HG02981 (cell line): ENCODE measurements at regions not wholly inside any gene's neighbourhood (a gene's known extent, or its start where the extent isn't known, plus 50 kb on each side); places are given as distances from the start of the nearest gene placed in this dataset.

ENCODE experiments used
- ATAC-seq: cut with Tn5 transposase; IDR thresholded peaks from one replicate; pipeline ENCODE4 v1.9.1; 2021; ENCODE audit warnings: mild to moderate bottlenecking, moderate library complexity; ENCODE audit not compliant: unreplicated experiment

DNA sequence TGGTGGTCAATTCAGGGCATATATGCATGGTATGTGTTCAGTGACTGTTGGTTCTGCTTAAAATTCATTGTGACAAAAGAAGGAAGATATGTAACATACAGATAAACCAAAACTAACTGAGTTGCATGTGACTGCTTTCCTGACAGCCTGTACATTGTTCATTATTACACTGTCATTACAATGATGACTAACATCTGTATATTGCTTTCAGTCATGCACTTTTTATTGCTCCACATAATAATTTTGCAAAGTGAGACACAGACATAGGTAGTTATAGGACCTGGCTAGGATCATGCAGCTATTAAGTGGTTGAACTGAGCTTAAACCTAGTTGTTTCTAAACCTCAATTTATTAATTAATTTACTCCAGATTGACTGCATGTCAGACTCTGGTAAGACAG is 703.2 kb downstream of the HDGFL1 start:
- no peak for ATAC-seq

DNA sequence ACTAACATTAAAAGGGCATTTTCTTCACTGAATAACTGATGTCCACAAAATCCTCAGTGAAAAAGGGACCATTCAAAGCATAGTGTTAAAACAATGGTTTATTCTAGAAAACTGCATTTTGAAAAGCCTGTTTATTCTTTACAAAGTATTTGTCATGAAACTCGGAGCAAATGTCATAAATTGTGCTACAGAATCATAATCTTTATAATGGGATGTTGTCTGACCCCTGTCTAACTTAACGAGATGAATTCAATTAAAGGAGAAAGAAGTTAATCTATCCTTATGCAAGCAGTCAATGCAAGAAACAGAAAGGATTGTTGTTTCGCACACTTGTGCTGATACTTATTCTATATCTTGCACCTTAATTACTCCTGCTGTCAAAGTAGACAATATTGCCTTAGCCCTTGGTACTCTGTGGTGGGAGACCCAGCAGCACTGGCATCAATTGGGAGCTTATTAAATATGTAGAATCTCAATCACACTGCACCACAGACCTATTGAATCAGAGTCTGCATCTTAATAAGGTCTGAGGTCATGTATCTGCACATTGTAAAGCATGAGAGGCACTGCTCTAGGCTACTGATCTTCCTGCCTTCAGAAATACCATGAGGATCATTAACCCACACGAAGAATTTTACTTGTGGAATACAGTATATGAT is 708.3 kb downstream of the HDGFL1 start:
- no peak for ATAC-seq

DNA sequence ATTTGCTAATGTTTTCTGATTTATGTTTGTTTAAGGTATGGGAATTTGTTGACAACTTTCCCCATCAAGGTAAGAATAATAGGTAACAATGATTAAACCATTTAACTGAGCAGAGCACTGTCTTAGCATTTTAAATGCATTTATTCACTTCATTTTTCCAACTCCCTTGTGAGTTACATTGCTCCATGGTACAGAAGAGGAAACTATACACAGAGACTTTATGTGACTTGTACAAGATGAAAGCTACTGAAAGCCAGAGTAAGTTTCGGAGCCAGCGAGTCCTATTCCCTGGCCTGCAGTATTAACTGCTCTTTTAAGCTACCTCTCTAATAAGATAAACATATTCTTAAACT is 708.8 kb downstream of the HDGFL1 start:
- ATAC-seq, result no peak

DNA sequence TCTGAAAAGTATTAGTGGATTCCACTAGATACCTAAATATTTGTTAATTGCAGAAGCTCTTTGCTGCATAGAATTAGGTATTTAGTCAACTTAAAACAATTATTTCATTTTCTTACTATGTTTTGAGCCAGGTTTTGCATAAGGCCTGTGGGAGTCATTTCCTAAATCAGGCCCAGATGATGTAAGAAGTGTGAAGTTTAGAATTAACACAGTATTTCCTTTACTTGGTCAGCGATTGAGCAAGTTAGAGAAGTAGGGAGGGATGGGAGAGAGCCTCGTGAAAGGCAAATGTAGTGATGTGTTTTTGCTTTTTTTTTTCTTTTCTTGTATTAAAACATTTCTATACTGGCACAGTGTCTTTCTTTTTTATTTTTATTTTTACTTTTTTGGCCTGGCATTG is 711.1 kb downstream of the HDGFL1 start:
- ATAC-seq, result no peak

- no peak for ATAC-seq
Observed at GRCh38 chr6:23282252-23283021, 713.1 kb downstream of the HDGFL1 start.

DNA sequence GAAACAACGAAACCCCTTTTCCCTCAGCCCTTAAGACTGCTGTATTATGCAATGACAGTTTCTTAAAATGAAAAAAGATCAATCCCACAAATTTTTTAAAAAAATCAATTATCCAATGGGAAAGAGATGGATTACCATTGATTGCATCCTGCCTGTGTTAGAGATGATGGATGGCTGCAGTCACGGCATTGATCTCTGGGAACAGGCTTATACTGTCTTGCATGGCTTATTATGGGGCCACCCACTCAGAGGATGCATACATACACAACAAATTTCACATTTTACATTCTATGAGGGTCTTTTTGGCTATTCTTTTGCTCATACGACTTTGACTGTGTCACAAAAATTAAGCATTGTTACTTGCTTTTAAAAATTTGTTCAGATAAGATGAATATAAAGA is 724.3 kb downstream of the HDGFL1 start:
- ATAC-seq, result no peak

GRCh38 chr6:23301556-23301955 is 732.2 kb downstream of the HDGFL1 start:
- ATAC-seq, result no peak

- no peak for ATAC-seq
Observed at GRCh38 chr6:23302514-23302913, 733.1 kb downstream of the HDGFL1 start.

DNA sequence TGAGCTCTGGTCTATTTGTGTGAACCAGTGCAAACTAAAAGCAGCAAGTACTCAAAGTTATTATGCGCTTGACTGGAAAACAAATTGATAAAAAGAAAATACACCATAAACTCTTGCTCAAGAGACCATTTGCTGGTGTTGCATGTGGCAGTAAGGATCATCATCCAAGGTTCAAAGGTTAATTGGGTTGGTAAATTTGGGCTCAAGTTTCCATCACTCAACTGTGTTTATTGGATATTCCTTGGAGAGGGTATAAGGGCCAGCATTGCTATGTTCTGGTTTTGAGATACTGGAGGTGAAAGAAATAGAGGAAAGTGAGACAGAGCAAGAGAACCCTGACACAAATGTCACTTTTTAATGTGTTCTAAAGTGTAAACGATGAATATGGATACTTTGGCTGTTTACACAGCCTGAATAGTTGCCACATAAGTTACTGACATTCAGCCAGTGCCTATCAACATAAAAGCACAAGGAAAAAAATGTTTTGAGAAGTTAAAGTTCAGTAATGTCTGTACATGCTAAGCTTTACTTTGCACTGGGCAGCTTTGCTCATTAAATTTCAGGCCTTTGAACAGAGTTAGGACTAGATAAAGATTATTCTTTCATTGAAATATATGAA is 736.1 kb downstream of the HDGFL1 start:
- ATAC-seq, result no peak

- no peak for ATAC-seq
Observed at GRCh38 chr6:23306251-23306950, 737.0 kb downstream of the HDGFL1 start.

- ATAC-seq, result no peak
Observed at GRCh38 chr6:23307516-23307915, 738.1 kb downstream of the HDGFL1 start.

- ATAC-seq, result no peak
Observed at GRCh38 chr6:23308166-23308565, 738.8 kb downstream of the HDGFL1 start.

DNA sequence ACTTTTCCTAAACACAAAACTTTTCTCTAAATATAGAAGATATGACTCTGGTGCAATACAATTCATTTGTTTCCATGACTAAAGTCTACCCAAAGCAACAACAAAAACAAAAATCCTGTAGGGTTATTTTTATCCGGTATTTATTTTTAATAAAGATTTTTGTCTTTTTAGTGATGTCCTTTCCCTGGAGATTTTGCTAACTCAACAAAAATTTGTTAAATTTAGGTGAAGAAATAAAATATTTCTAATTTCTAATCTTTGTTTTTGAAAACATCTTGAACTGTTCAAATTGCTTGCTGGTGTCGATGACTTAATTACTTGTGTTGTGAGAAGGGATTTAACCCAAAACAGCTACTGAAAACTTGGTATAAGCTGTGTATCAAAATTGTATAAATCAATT is 741.8 kb downstream of the HDGFL1 start:
- ATAC-seq, result no peak

GRCh38 chr6:23316131-23316530 is 746.8 kb downstream of the HDGFL1 start:
- ATAC-seq, result no peak

DNA sequence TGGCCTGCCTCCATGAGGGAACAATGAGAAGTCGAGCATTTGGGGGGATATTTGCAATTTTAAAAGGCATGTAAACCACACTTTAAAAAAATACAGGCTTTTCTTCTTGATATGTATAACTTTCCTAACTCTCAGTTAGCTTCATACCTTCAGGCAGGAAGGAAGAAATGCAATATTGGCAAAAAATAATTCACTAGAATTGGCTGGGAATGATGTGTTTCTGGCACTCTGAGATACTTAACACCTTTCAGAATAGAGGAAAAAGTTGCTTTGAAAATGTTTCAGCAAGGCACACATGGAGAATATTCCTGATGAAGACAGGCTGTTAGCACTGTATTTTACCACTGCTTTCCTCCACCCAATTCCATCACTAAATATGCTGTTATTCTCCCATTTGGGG is 747.6 kb downstream of the HDGFL1 start:
- ATAC-seq, result no peak

DNA sequence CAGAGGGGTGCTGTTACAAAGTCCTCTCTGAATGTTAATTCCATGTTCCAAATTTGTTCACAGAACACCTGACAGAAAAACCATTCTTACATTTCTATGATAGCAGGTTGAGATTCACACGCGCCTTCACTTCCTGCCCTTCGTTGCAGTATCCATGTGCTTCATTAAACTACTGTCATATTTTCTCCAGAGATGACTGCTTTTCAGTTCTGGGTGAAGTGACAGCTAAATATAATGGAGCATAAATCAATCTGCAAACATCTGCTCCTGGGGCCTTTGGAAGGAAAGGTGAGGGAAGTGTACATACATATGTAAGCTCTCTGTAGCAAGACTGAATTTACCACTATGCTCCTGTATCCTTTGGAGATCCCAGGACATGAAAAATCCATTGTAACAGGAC is 750.2 kb downstream of the HDGFL1 start:
- no peak for ATAC-seq

- no peak for ATAC-seq
Observed at GRCh38 chr6:23320471-23321015, 751.2 kb downstream of the HDGFL1 start.

DNA sequence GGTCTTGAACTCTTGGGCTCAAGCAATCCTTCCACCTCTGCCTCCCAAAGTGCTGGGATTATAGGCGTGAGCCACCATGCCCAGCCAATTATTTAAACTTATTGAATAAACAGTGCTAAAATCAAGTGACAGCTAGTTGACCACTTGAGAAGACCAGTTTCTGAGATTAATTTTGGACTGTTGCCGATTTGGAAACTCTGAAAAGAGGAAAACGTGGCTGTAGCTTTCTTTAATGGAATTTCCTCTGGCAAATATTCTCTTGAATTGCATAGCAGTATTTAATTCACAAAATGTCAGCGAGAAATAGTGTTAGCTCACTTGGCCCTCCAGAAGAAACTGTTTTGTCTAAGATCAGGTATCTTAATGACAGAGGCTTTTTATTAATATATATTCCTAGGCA is 754.5 kb downstream of the HDGFL1 start:
- ATAC-seq, result no peak

DNA sequence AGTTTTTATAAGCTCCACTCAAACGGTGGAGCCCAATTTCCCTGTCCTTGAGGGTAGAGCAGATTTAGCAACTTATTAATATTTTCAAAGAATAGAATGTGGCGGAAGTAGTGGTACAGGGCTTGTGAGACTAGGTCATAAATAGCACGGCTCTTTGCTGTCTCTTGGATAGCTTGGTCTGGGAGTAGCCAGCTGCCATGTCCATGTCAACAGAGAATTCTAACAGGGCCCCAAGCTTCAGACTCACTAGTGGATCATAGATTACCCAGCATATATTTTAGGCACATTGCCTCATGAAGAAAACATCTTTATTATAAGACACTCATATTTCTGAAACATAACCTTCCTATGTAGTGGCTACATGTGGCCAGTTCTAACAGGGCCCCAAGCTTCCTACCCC is 755.7 kb downstream of the HDGFL1 start:
- no peak for ATAC-seq

GRCh38 chr6:23327621-23328020 is 758.3 kb downstream of the HDGFL1 start:
- ATAC-seq, result no peak

DNA sequence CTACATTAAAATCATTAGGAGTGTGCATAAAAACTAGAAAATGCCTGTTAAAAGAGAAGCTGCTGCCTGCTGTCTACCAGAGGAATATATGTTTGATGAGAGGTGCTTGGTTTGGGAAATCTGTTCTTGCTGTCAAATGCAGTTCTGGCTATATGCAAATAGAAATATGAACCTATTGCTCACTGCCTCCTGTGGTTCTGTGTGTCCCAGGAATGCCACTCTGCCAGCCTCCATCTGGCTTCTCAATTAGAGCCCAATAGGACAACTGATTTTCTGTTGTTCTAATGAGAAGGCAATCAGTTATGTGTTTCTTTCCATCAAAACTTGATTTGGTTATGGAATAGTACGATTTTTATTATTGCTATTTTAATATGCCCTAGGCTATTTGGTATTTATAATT is 759.7 kb downstream of the HDGFL1 start:
- ATAC-seq, result no peak
